ENCODE measurements at regions not wholly inside any gene's neighbourhood (a gene's known extent, or its start where the extent isn't known, plus 50 kb on each side); places are given as distances from the start of the nearest gene placed in this dataset.

- H3K36me3 ChIP-seq = no peaks in the 10 kb centered on the region
- no peak for DNase-seq
- intact Hi-C loops (cut with DNase I) = no loop called here
- 88 to 92% methylated on average over 5 of the region's 5 CpGs for WGBS, 2 donors
- H3K9me3 ChIP-seq = no peaks in the 10 kb centered on the region
- TF ChIP-seq POLR2A (IDR thresholded peaks at IDR 0.05) = no peak
- no peak for TF ChIP-seq CTCF (IDR thresholded peaks at IDR 0.05)
- peaks cover 0 to 21% (median 2%) of the 10 kb centered on the region in 4 donors for H3K27me3 ChIP-seq
- H3K27ac ChIP-seq = no peak overlapping the region
- H3K4me3 ChIP-seq = no peak overlapping the region
- no peaks in the 10 kb centered on the region for H3K4me1 ChIP-seq
Measured at GRCh38 chr15:81785679-81786078, 260.1 kb downstream of the MEX3B start.

GRCh38 chr15:81785181-81785580 is 260.6 kb downstream of the MEX3B start:
- 55 to 56% methylated on average over 4 of the region's 4 CpGs for WGBS, 2 donors
- DNase-seq = no peak
- Histone ChIP-seq H3K27me3 (peaks cover 0 to 21% (median 2%) of the 10 kb centered on the region in 4 donors), H3K4me1 (no peaks in the 10 kb centered on the region), H3K36me3 (no peaks in the 10 kb centered on the region), H3K9me3 (no peaks in the 10 kb centered on the region), H3K4me3 (no peak overlapping the region), H3K27ac (no peak overlapping the region)
- intact Hi-C loops (cut with DNase I) = no loop called here
- TF ChIP-seq POLR2A (IDR thresholded peaks at IDR 0.05) = no peak
- no peak for TF ChIP-seq CTCF (IDR thresholded peaks at IDR 0.05)

GRCh38 chr15:81784751-81785150 is 261.1 kb downstream of the MEX3B start:
- Histone ChIP-seq H3K36me3 (no peaks in the 10 kb centered on the region), H3K27ac (no peak overlapping the region), H3K9me3 (no peaks in the 10 kb centered on the region), H3K4me3 (no peak overlapping the region), H3K27me3 (peaks cover 0 to 21% (median 2%) of the 10 kb centered on the region in 4 donors), H3K4me1 (no peaks in the 10 kb centered on the region)
- WGBS, 2 donors = 83 to 92% methylated on average over 1 to 6 of the region's 6 CpGs
- TF ChIP-seq POLR2A (IDR thresholded peaks at IDR 0.05) = no peak
- no peak for TF ChIP-seq CTCF (IDR thresholded peaks at IDR 0.05)
- intact Hi-C loops (cut with DNase I) = no loop called here
- no peak for DNase-seq

- H3K4me3 ChIP-seq = no peak overlapping the region
- H3K27ac ChIP-seq = no peak overlapping the region
- H3K9me3 ChIP-seq = no peaks in the 10 kb centered on the region
- H3K27me3 ChIP-seq = peaks cover 0 to 21% (median 2%) of the 10 kb centered on the region in 4 donors
- H3K36me3 ChIP-seq = no peaks in the 10 kb centered on the region
- 68 to 71% methylated on average over 3 of the region's 3 CpGs for WGBS, 2 donors
- DNase-seq = no peak
- intact Hi-C loops (cut with DNase I) = no loop called here
- H3K4me1 ChIP-seq = no peaks in the 10 kb centered on the region
- TF ChIP-seq CTCF (IDR thresholded peaks at IDR 0.05) = no peak
- no peak for TF ChIP-seq POLR2A (IDR thresholded peaks at IDR 0.05)
Measured at GRCh38 chr15:81783586-81783985, 262.2 kb downstream of the MEX3B start.

GRCh38 chr15:81783076-81783475 is 262.7 kb downstream of the MEX3B start:
- WGBS, 2 donors = 76 to 83% methylated on average over 4 to 5 of the region's 5 CpGs
- Histone ChIP-seq H3K27me3 (peaks cover 0 to 21% (median 2%) of the 10 kb centered on the region in 4 donors), H3K27ac (no peak overlapping the region), H3K36me3 (no peaks in the 10 kb centered on the region), H3K9me3 (no peaks in the 10 kb centered on the region), H3K4me3 (no peak overlapping the region), H3K4me1 (no peaks in the 10 kb centered on the region)
- no peak for TF ChIP-seq CTCF (IDR thresholded peaks at IDR 0.05)
- TF ChIP-seq POLR2A (IDR thresholded peaks at IDR 0.05) = no peak
- DNase-seq = no peak
- intact Hi-C loops (cut with DNase I) = no loop called here

All from esophagus squamous epithelium (tissue), 5 donors.